Lower leg skin (tissue), 4 donors: ENCODE measurements at regions not wholly inside any gene's neighbourhood (a gene's known extent, or its start where the extent isn't known, plus 50 kb on each side); places are given as distances from the start of the nearest gene placed in this dataset.

Experiments used
- DNase-seq, 2 donors: peaks; one replicate each; pipeline ENCODE4 v3.0.0-alpha.2; 2019; ENCODE audit warnings: low spot score in 2 of 2
- H3K4me3 ChIP-seq: fragments of 200-600 bp; sonication (generic); 2 replicates; pipeline ENCODE4 v1.5.1; 2017; ENCODE audit warnings: mild to moderate bottlenecking, low read depth; ENCODE audit not compliant: poor library complexity, severe bottlenecking
- CTCF ChIP-seq, 3 donors: fragments of 450-650 bp; IDR thresholded peaks; one replicate each; pipeline ENCODE4 v1.5.1; 2016; ENCODE audit warnings: antibody characterized with exemption in 3 of 3, mild to moderate bottlenecking in 3 of 3, moderate library complexity in 2 of 3
- POLR2A ChIP-seq, 2 donors: fragments of 450-650 bp; IDR thresholded peaks; one replicate each; pipeline ENCODE4 v1.6.1; 2016 to 2017; ENCODE audit warnings: antibody characterized with exemption in 2 of 2, mild to moderate bottlenecking in 1 of 2, moderate library complexity in 1 of 2
- WGBS, 2 donors: methylation state at CpG; one replicate each; pipeline ENCODE4 v1.1.5; 2018; 5-methylcytosine and 5-hydroxymethylcytosine counted together
- intact Hi-C: fragments of 100-400 bp; cut with DNase I; formaldehyde crosslinking; loops from one replicate; pipeline ENCODE4 v1.15.0; 2023; ENCODE audit warnings: low total_unique reads

GRCh38 chr9:16196206-16196605 is 643.4 kb downstream of the CCDC171 start:
- TF ChIP-seq POLR2A (IDR thresholded peaks at IDR 0.05) (no peak), CTCF (IDR thresholded peaks at IDR 0.05) (no peak)
- 47 to 68% methylated on average over 1 of the region's 1 CpG for WGBS, 2 donors
- intact Hi-C loops: no loop called here
- no peak overlapping the region for H3K4me3 ChIP-seq
- no peak for DNase-seq

DNA sequence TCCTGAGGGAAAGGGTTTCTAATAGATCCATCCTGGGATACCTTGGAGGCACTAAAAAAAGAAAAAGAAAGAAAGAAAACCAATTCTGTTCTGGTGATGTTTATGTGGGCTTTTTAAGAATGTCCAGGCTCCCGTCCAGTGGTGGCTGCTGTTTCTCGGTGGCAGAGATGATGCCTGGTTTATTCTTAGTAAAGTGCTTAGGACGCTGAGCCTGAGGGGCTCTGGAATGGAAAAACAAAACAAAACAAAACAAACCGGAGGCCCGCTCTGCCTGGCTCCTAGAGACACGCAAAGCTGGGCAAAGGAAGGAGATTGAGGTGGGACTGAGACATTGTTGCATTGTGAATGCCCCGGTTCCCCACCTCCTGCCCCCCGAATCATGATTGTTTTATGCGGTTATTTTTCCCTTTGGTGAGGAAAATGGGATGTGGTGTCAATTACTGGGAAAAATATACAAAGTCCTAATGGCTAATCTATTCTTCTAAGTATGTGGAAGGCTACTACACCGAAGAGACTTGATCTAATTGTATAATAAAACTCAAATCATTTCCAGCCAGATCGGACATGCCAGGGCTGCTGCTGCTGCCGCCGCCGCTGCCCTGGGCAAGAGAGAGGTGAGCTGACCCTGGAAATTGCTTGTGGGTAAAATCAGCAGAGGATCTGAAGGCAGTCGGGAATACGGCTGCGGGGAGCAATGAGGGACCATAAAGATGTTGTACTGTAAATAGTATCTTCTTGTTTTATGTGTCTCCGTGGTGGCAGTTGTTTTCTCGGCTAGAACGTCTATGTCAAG is 644.9 kb downstream of the CCDC171 start:
- no peak for DNase-seq
- TF ChIP-seq POLR2A (IDR thresholded peaks at IDR 0.05) (no peak), CTCF (IDR thresholded peaks at IDR 0.05) (no peak)
- intact Hi-C loops: no loop called here
- H3K4me3 ChIP-seq: no peak overlapping the region
- 69 to 71% methylated on average over 20 of the region's 20 CpGs for WGBS, 2 donors

DNA sequence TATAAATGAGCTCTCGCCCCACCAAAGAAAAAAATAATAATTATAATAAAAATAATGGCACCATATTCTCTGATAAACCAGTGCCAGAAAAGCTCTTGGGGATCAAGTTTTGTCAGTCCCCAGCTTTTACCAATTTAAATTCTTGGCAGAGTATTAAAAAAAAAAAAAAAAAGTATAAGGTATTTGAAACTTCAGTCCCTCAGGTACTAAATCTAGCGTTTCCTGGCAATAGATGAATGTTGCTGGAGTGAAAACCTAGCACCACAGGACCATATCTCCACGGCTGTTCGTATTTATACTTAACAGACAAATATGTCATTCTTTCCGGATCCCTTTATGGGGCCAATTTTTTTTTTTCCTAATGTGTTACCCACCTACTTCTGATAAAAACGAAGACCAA is 646.2 kb downstream of the CCDC171 start:
- TF ChIP-seq POLR2A (IDR thresholded peaks at IDR 0.05): no peak
- intact Hi-C loops: no loop called here
- H3K4me3 ChIP-seq: no peak overlapping the region
- no peak for DNase-seq
- 45 to 49% methylated on average over 6 of the region's 6 CpGs for WGBS, 2 donors

GRCh38 chr9:16202221-16202620 is 649.4 kb downstream of the CCDC171 start:
- intact Hi-C loops: no loop called here
- DNase-seq: no peak
- 74 to 92% methylated on average over 1 of the region's 1 CpG for WGBS, 2 donors
- no peak for TF ChIP-seq POLR2A (IDR thresholded peaks at IDR 0.05)
- no peak for TF ChIP-seq CTCF (IDR thresholded peaks at IDR 0.05)
- H3K4me3 ChIP-seq: no peak overlapping the region

DNA sequence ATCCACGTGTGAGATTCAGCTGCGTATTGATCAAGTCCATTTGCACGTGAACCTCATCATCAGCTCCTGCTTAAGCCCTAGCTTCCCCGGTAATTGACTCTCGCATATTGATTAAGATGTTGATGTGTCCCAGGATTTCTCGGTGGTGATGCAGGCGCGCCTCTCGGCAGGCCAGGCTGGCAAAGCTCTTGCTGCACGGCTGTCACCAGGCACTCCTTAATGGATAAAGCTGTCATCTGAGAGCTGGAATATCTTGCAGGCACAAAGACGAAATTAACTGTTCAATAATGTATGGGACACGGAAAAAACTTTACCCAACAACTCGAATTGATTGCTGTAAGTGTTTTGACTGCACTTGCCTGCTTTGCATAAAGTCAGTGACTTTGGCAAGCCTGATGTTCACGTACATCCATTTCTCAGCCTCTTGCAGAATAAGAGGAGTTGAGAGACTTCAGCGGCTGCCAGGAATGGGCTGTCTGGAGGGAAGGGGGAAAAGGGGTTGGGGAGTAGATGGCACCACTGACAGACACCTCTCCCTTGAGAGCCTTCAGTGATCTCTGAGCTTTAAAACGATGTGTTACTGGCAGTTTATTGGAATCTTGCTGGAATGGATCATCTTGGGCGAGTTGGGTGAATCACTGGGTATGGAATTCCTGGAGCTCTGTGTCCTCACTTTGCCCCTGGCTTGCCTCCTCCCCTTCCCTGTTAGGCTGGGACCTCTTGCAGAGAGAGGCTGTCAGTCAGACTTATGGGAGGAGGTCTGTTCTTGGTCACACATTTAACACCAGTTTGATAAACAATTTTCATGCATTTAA is 650.3 kb downstream of the CCDC171 start:
- DNase-seq: no peak
- intact Hi-C loops: no loop called here
- H3K4me3 ChIP-seq: no peak overlapping the region
- WGBS, 2 donors: 68 to 72% methylated on average over 17 of the region's 17 CpGs
- TF ChIP-seq POLR2A (IDR thresholded peaks at IDR 0.05) (no peak), CTCF (IDR thresholded peaks at IDR 0.05) (no peak)
